Erythroblast (primary cell): ENCODE measurements at regions not wholly inside any gene's neighbourhood (a gene's known extent, or its start where the extent isn't known, plus 50 kb on each side); places are given as distances from the start of the nearest gene placed in this dataset.

ENCODE experiments used
- GATA1 ChIP-seq: IDR thresholded peaks from 2 replicates; pipeline ENCODE4 v1.6.1; 2011; ENCODE audit warnings: low read depth, mild to moderate bottlenecking, control low read depth, low read length, moderate library complexity
- POLR2A ChIP-seq: IDR thresholded peaks from 2 replicates; pipeline ENCODE4 v1.6.1; 2011; ENCODE audit warnings: mild to moderate bottlenecking, low read length

- TF ChIP-seq POLR2A (no peak), GATA1 (no peak)
Observed at GRCh38 chr2:117128461-117128860, 686.0 kb upstream of the DDX18 start.
